GM21528 (cell line): ENCODE measurements at regions not wholly inside any gene's neighbourhood (a gene's known extent, or its start where the extent isn't known, plus 50 kb on each side); places are given as distances from the start of the nearest gene placed in this dataset.

ENCODE experiments used
- ATAC-seq: cut with Tn5 transposase; IDR thresholded peaks from one replicate; pipeline ENCODE4 v1.9.1; 2021; ENCODE audit warnings: mild to moderate bottlenecking, moderate library complexity; ENCODE audit not compliant: unreplicated experiment, low FRiP score

DNA sequence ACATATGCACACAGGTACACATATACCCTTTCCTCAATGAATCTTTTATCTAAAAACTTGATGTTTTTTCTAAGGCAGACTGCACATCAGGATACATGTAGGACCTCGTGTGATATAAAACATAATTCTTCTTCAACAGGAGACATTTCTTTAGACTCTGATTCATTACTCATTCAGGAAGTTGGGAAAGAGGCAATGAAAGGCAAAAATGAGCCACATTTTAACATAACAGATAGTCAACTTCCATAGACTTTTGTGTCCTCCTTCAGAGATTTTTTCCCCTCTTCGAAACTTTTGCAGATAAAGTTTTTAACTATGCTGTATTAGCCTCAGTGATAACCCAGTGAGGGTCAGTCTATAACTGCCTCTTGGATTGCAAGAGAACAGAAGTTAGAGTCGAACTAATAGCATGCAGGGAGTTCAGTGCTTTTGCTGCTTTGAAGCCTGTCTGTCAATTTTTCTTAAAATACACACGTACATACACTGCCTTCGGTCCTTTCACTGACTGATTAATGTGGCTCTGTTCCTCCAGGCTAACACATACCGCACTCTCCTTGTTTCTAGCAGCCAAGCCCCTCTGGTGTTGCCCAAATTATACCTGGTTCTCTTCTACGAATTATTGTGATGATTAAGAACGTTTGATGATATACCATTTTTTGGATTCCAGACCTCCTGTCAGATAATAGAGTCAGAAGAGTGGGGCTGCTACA is 562.5 kb upstream of the MAP3K7 start:
- no peak for ATAC-seq

DNA sequence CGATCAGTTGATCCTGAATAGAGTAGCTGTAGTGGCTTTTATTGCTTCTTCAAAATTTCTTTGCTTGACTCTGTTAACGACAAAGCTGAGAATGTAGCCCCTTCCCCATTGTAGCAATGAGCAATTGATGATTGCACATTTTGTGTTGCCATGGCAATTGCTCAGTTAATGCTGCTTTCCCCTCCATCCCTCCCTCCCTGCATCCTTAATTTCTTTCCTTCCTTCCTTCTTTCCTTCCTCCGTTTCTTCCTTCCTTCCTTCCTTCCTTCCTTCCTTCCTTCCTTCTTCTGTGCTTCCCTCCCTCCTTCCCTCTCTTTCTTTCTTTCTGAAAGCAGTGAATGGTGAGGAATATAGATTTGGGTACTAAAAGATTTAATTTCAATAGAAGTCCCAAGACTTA is 557.3 kb upstream of the MAP3K7 start:
- no peak for ATAC-seq

DNA sequence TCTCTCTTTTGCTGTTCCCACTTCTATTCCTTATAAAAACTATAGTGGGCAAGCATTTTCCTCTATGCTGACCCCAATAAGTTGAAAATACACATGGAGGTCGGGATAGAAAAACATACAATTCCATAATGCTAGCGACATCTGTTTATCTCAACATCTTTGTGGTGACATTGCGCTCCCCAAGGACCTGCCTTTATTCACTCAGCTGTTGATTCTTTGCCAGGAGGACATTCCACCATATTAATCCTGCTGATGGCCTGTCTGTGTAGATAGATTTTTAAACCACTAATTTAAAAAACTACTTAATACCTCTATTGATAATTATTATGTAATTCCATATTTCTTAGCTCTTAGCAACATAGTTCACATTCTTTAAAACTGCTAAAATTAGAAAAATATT is 555.3 kb upstream of the MAP3K7 start:
- no peak for ATAC-seq

DNA sequence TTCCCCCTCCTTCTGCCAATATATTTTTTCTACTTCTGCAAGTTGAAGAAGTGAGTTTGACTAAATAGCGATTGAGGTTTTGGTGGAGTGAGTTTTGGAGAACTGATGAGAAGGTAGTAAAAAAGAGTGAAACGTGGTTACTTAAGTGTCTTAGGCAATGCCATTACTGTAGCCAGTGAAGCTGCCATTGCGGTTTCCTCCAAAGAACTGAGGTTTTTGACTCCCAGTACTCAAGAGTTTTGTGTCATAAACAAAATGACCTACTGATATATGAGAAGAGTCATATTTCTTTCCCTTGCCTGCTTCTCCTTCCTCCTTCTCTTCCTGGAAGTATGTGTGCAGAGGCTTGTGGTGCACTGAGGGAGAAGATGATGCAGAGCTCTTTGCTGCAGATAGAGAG is 554.5 kb upstream of the MAP3K7 start:
- no peak for ATAC-seq

DNA sequence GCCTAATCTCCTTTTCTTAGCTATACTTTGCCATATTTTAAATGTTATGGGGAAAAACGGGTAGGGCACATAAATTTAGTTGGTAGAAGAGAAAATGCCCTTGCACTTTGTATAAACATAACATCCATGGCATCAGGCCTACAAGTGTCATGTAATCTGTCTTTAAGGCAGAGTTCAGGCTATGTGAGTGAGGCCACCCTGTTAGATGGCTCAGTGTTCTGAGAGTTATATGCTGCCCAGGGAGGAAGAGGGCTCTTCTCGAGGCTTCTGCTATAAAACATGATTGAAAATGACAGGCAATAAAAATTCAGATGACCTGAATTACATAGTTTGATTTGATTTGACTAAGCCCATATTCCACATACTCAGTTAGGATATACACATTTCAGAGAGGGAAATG is 553.6 kb upstream of the MAP3K7 start:
- no peak for ATAC-seq

DNA sequence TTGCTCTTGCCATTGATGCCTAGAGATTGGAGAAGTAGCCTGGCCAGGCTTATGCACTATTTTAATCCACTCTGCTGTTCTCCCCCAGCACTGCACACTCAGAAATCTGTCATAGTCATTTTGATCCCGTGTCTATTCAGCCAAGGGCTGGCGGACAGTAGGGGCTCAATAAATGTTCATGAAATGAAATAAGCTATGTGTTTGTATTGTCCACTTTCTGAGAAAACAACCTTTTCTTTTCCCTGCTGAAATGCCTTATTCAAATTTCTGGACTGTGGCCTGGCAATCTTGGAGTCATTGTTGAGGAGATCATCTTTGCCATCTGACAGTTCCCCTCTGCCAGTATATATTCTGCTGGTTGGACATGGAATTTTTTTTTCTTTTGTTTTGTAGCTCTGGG is 550.4 kb upstream of the MAP3K7 start:
- no peak for ATAC-seq

DNA sequence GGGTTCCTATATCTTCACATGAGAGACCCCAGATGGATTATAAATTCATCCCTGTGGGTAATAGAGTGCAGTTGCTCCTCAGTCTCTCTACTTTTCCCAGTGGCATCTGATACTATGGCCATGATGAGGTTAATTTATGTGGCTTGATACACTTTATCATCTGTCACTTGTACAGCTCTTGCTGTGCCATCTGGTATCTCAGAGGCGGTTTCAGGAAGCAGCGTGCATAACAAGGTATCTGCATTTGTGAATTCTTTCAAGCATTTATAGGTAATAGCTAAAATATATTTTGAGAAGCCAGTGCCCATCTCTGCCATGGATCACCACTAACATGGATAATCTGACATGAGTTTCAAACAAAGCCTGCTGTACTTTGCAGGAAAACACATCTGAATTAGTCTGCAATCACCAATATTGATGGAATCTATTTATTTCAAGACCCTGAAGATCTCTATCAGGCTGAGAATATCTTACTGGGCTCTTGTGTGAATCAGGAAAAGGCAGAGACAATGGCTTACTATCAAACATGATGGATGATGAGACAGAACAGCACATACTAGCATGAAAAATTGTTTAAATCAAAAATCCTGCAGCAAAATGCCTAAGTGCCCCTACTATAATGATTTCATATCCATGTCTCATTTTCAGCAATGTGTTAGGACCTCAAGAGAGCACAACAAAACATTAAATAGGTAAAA is 548.7 kb upstream of the MAP3K7 start:
- no peak for ATAC-seq

DNA sequence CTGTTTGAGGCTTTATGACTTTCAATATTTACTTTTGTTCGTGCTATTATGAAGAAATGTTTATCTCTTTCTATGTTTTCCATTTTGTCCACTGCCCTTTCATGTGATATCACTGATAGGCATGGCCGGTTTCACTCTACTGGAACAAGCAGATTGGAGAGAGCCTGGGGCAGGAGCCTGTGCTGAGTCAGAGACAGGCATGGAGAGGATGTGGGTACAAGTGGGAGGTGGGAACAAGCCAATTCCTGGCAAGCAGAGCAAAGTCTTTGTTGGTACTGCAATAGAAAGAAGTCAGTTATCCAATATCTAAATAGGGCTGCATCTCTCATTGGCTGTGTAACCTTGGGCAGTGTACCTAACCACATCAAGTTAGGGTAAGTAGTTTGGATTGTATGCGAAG is 545.6 kb upstream of the MAP3K7 start:
- ATAC-seq = no peak

DNA sequence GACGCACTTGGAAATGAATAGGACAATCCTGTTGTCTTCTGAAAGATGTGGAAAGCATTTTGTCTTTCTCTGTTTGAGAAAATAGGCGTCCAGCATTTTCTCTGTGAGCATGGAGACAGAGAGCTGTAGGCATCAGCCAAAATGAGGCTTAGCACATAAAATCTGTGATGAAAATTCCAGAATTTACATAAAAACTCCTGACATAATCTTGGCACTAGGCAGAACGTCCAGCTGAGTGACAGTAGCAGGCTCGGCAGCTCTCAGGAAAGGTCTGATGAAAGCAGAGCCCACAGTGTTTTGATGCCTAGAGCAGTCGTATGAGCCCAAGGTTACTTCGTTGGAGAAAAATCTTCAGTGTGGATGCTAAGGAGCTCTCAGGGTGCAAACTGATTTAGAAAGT is 543.3 kb upstream of the MAP3K7 start:
- no peak for ATAC-seq

DNA sequence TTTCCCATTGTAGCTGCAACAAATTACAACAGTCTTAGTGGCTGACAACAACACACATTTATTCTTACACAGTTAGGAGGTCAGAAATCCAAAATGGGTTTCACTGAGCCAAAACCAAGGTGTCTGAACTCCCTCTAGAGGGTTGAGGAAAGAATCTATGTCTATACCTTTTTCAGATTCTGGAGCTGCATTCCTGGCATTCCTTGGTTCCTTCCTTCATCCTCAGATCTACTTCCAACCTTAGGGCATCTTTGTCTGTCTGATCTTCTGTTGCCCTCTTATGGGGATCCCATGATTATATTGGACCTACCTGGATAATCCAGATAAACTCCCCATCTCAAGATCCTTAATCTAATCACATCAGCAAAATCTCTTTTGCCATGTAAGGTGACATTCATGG is 540.9 kb upstream of the MAP3K7 start:
- no peak for ATAC-seq

DNA sequence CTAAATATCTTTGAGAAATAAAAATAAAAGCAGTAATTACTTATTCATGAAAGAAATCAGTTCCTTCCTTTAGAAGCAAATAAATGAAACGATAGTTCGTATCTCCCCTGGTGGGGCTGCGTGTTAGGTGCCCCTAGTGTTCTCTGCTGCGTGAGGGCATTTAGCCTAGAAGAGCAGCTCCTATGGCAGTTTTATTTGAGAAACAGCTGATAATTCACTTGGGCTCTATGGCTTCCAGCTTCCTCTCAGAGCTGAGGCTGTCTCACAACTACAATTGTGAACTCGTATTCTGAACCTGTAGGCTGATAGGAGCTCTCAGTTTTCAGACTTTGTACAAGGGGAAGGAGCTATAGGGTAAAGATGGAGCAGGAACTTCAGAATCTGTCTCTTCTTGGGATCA is 540.0 kb upstream of the MAP3K7 start:
- no peak for ATAC-seq

DNA sequence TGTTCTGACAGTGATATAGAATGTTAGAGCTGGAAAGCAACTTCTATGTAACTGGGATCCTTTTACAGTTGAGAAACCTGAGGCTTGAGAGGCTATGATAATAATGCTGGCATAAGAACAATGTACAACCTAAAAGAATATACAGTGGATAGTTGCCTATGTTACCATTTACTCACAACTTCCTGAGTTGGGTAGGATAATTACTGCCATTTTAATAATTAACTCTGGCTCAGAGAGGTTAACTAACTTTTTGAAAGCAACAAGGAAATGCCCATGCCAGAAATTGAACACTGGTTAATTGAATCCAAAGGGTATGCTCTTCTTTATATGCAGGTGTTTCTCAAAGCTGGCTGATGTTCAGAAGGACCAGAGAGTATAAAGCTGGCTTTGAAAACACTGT is 530.7 kb upstream of the MAP3K7 start:
- no peak for ATAC-seq

DNA sequence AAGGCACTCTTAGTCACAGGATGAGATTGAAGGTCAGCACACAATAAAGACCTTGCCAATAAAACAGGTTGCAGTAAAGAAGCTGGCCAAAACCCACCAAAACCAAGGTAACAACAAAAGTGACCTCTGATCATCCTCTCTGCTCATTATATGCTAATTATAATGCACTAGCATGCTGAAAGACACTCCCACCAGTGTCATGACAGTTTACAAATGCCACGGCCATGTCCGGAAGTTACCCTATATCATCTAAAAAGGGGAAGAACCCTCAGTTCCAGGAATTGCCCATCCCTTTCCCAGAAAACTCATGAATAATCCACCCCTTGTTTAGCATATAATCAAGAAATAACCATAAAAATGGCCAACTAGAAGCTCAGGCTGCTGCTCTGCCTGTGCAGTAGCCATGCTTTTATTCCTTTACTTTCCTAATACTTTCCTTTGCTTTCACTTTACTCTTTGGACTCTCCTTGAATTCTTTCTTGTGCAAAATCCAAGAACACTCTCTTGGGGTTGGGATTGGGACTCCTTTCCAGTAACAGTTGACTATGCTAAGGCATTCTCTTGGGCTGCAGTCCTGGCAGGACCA is 527.3 kb upstream of the MAP3K7 start:
- ATAC-seq = no peak

DNA sequence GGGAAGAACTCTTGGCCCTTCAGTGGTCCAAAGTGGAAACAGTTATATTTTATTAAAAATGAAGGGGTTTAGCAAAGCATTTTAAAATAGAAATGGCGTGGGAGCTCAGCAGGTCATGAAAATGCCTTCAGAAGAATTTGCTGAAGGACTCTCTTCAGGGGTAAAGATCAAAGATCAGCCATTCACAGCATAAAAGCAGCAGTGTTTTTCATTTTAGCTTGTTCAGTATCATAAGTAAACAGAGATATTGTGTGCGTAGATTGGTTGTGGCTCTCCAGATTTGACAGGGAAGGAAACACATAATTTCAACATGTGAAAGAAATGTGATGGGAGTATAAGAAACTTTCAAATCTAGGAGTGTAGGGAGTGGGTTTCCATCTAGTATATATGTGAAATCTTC is 519.2 kb upstream of the MAP3K7 start:
- no peak for ATAC-seq

DNA sequence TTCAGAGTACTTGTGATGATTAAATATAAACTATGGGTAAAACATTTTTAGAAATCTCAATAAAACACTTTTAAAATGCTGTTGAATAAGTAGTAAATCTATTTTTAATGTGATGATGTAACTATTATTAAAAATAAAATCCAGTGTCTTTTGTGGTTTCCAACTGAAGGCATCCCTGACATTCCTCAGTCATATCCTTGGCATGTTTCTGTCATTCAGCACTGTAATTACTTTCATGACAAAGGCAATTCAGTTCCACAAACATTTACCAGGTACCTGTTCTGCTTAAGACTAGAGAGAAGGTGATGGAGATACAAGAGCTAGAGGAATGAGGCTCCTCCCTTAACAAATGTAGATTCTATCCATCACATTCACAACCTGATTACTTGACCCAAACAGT is 518.7 kb upstream of the MAP3K7 start:
- ATAC-seq = no peak

DNA sequence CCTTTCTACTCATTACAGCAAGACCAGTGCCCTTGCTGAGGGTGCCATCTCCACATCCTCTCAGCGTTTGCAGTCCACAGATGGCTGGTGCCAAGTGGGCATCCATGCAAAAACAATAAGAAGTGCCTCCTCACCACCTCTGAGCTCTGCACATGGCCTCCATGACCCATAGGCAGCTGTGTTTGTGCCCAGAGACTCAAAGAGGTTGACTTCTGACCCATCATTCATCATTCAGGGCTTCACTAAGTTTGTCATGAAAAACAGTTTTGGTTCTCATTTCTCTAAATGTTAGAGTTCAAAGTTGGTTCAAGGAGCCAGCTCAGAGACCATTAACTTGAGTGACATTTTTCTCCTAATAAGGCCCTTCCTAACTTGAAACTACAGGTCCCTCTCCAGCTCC is 512.6 kb upstream of the MAP3K7 start:
- ATAC-seq = no peak

DNA sequence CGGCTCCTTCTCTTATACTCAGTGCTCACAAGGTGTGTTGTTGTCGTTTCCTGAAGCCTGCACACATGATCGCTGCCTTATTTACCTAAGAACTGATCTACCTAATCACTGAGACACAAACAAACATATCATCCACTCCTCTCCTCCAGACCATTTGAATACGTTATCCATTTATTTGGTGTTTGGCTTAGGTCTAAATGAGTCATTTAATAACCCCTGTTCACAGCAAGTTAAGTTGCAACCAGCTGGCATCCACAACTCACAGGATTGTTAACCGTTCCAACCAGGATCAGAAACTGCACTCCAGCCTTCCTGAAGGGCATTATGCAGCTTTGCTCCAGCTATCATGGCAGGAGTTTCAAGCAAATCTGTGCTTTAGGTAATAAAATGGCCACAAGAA is 511.1 kb upstream of the MAP3K7 start:
- no peak for ATAC-seq

DNA sequence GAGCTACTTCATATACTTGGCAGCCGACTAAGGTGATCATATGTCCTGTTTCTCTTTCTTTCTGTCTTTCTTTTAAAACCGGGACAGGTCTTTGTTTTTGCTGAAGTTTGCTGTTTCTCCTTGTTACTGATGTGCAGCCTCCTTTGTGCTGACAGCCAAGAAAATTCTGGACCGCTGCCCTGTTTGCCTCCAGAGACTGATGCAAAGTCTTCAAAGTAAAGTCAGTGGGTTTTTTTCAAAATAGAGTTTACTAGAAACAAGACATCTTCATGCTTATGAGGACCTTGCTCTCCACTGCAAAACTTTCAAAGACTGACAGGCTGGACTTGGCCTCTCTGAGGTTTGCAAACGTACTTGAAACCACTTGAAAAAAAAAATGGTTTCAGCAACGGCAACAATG is 510.5 kb upstream of the MAP3K7 start:
- no peak for ATAC-seq

DNA sequence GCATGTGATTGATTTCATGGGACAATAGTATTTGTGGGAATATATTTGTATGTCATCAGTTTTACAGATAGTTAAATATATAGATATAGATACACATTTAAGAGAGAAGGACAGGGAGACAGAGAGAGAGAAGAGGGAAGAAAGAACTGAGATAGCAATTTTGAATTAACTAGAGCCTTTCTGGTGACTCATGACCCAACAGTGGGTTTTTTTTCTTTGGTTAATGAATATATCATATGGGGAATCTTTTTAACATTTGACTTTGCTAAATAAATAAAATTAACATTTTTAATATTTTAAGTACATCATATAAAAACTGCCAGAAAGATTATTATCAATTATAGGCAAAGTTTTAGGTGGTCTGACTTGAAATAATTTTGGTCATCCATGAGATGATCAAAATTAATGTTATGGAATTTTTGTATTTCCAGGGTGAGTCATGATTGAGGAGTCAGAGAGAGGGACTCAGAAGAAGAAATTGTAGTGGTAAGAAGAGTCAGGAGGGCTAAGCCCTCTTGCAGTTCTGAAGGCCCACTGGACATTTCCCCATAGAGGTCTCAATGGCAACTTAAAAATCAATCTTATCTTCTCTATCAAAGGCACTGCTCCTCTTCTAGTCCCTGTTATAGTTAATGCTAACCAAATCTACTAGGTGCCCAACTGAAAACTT is 508.1 kb upstream of the MAP3K7 start:
- no peak for ATAC-seq

DNA sequence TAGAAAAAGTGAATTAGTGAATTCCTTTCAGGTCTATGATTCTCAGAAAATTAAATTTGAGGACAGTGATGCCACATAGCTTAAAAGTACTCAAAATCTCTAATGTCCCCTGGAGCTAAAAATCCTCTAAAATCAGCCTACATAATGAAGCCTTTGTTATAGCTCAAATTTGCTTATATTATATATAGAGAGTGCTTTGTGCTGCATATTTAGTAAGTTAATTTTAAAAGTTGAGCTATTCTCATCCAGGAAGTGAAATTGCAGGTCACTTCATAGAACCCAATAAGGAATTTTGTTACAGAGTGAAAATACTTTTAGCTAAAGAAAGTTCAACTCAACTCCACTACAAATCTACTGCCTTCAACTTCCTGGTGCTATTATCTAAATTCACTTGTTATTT is 507.5 kb upstream of the MAP3K7 start:
- ATAC-seq = no peak

DNA sequence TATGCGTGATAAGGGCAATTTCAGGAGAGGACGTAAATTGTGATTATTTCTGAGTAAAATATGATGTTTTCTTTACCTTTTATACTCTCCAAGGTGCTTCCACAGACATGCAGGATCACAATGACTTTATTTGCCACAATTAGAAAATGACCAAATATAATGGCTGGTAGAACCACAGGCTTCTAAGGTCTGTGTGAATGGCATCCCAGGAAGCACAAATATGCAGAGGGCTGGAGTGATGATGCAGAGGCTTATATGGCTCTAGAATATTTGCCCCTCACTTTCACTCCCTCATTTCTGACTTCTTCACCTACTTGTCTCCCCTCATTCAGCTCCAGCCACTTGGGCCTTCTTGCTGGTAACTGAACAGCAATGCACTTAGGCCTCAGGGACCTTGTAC is 502.1 kb upstream of the MAP3K7 start:
- ATAC-seq = no peak

DNA sequence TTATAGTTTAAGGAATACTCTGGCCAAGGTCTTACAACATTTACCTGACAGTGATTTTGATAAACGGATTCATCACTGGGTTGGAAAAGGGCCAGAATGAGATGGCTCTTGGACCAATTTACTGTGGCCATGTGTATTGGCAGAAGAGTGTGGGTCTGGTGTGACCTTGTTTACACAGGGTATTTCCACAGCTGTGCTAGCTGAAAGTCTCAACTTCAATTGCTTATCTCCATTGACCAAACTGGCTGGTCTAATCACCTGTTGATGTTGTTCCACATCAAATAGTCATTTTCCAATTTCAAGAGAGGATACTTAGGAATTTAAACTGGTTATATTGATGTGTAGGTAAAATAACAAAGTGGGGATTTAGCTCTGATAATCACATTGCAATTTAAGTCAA is 501.6 kb upstream of the MAP3K7 start:
- ATAC-seq = no peak
